ENCODE measurements at regions not wholly inside any gene's neighbourhood (a gene's known extent, or its start where the extent isn't known, plus 50 kb on each side); places are given as distances from the start of the nearest gene placed in this dataset.

- Histone ChIP-seq H3K9me3 (ENCODE audit: control insufficient read depth, insufficient read depth, low read depth, low read length) (no peaks in the 10 kb centered on the region), H3K27me3 (ENCODE audit: control insufficient read depth, insufficient read depth, low read length) (no peaks in the 10 kb centered on the region), H3K79me2 (ENCODE audit: control insufficient read depth, insufficient read depth, low read length) (no peaks in the 10 kb centered on the region)
Measured at GRCh38 chrX:3550871-3551270, 162.6 kb downstream of the PRKX start.

GRCh38 chrX:3550160-3550751 lies 163.2 kb downstream of the PRKX start:
- Histone ChIP-seq H3K4me3 (replicated peaks in 1 of 4; ENCODE audit: control extremely low read depth in 1 of 4, insufficient read depth in 1 of 4, low read depth in 3 of 4, low read length in 4 of 4) (no peak overlapping the region), H3K9me3 (ENCODE audit: control insufficient read depth, insufficient read depth, low read depth, low read length) (no peaks in the 10 kb centered on the region), H2AFZ (ENCODE audit: low read length) (no peak overlapping the region), H4K20me1 (ENCODE audit: control insufficient read depth, extremely low read depth, insufficient read depth, low read length) (no peaks in the 10 kb centered on the region), H3K27ac (ENCODE audit: insufficient read depth, low read length) (no peak overlapping the region), H3K79me2 (ENCODE audit: control insufficient read depth, insufficient read depth, low read length) (no peaks in the 10 kb centered on the region), H3K9ac (ENCODE audit: insufficient read depth, low read length) (no peak overlapping the region), H3K4me2 (ENCODE audit: extremely low read depth, insufficient read depth, low read length) (no peak overlapping the region), H3K36me3 (ENCODE audit: control insufficient read depth, insufficient read depth, low read length) (no peaks in the 10 kb centered on the region), H3K27me3 (ENCODE audit: control insufficient read depth, insufficient read depth, low read length) (no peaks in the 10 kb centered on the region), H3K4me1 (ENCODE audit: control insufficient read depth, extremely low read depth, insufficient read depth, low read length) (no peaks in the 10 kb centered on the region)
- DNase-seq (ENCODE audit: low read depth in 2 of 2): peak; percentile 1 to 12
- TF ChIP-seq, protein P1, sequence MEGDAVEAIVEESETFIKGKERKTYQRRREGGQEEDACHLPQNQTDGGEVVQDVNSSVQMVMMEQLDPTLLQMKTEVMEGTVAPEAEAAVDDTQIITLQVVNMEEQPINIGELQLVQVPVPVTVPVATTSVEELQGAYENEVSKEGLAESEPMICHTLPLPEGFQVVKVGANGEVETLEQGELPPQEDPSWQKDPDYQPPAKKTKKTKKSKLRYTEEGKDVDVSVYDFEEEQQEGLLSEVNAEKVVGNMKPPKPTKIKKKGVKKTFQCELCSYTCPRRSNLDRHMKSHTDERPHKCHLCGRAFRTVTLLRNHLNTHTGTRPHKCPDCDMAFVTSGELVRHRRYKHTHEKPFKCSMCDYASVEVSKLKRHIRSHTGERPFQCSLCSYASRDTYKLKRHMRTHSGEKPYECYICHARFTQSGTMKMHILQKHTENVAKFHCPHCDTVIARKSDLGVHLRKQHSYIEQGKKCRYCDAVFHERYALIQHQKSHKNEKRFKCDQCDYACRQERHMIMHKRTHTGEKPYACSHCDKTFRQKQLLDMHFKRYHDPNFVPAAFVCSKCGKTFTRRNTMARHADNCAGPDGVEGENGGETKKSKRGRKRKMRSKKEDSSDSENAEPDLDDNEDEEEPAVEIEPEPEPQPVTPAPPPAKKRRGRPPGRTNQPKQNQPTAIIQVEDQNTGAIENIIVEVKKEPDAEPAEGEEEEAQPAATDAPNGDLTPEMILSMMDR (conservative IDR thresholded peaks at IDR 0.05 in 1 of 2, IDR thresholded peaks at IDR 0.05 in 1 of 2; ENCODE audit: low read depth in 1 of 2, low read length in 2 of 2): no peak
- TF ChIP-seq EZH2 (IDR thresholded peaks at IDR 0.05; ENCODE audit: low read length, missing control alignments): no peak

More at GRCh38 chrX:3550871-3551270, 162.6 kb downstream of the PRKX start:
- Histone ChIP-seq H2AFZ (ENCODE audit: low read length) (no peak overlapping the region), H3K4me2 (ENCODE audit: extremely low read depth, insufficient read depth, low read length) (no peak overlapping the region), H3K36me3 (ENCODE audit: control insufficient read depth, insufficient read depth, low read length) (no peaks in the 10 kb centered on the region), H3K4me1 (ENCODE audit: control insufficient read depth, extremely low read depth, insufficient read depth, low read length) (no peaks in the 10 kb centered on the region), H4K20me1 (ENCODE audit: control insufficient read depth, extremely low read depth, insufficient read depth, low read length) (no peaks in the 10 kb centered on the region), H3K27ac (ENCODE audit: insufficient read depth, low read length) (no peak overlapping the region), H3K9ac (ENCODE audit: insufficient read depth, low read length) (no peak overlapping the region), H3K4me3 (replicated peaks in 1 of 4; ENCODE audit: control extremely low read depth in 1 of 4, insufficient read depth in 1 of 4, low read depth in 3 of 4, low read length in 4 of 4) (no peak overlapping the region)
- no peak for TF ChIP-seq EZH2 (IDR thresholded peaks at IDR 0.05; ENCODE audit: low read length, missing control alignments)
- TF ChIP-seq, protein P1 (conservative IDR thresholded peaks at IDR 0.05 in 1 of 2, IDR thresholded peaks at IDR 0.05 in 1 of 2; ENCODE audit: low read depth in 1 of 2, low read length in 2 of 2): no peak
- DNase-seq (ENCODE audit: low read depth in 2 of 2): no peak

DNA sequence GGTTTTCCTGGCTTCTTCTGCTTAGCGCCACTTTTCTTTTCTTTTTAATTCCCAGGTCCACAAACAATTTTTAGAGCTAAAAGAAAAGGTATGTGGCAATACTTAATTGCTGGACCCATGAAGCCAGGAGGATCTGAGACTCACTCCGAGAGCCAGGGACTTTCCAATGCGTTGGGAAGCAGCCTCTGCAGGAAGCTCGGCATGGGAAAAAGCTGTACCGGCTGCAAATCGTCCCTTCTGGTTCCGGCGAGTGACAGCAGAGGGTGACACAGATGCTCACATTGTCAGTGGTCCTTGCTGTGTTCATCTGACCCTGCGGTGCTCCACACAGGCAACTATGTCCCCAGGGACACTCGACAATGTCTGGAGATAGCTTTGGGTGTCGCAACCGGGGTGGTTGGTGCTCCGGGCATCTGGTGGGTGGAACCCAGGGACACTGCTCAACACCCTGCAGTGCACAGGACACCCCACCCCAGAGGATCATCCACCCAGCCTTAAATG lies 164.0 kb downstream of the PRKX start:
- Histone ChIP-seq H3K36me3 (ENCODE audit: control insufficient read depth, insufficient read depth, low read length) (no peaks in the 10 kb centered on the region), H4K20me1 (ENCODE audit: control insufficient read depth, extremely low read depth, insufficient read depth, low read length) (no peaks in the 10 kb centered on the region), H3K4me3 (replicated peaks in 1 of 4; ENCODE audit: control extremely low read depth in 1 of 4, insufficient read depth in 1 of 4, low read depth in 3 of 4, low read length in 4 of 4) (peak overlapping the region in 1 of 4 experiments; percentile 45), H3K4me2 (ENCODE audit: extremely low read depth, insufficient read depth, low read length) (peak overlapping the region; percentile 73), H3K79me2 (ENCODE audit: control insufficient read depth, insufficient read depth, low read length) (no peaks in the 10 kb centered on the region), H3K4me1 (ENCODE audit: control insufficient read depth, extremely low read depth, insufficient read depth, low read length) (no peaks in the 10 kb centered on the region), H3K9me3 (ENCODE audit: control insufficient read depth, insufficient read depth, low read depth, low read length) (no peaks in the 10 kb centered on the region), H3K27me3 (ENCODE audit: control insufficient read depth, insufficient read depth, low read length) (no peaks in the 10 kb centered on the region), H3K27ac (ENCODE audit: insufficient read depth, low read length) (no peak overlapping the region), H3K9ac (ENCODE audit: insufficient read depth, low read length) (no peak overlapping the region), H2AFZ (ENCODE audit: low read length) (peak overlapping the region; percentile 38)
- TF ChIP-seq, protein P1 (conservative IDR thresholded peaks at IDR 0.05 in 1 of 2, IDR thresholded peaks at IDR 0.05 in 1 of 2; ENCODE audit: low read depth in 1 of 2, low read length in 2 of 2): no peak
- TF ChIP-seq EZH2 (IDR thresholded peaks at IDR 0.05; ENCODE audit: low read length, missing control alignments): no peak
- DNase-seq (ENCODE audit: low read depth in 2 of 2): no peak

Measured in fibroblast of lung (primary cell).